ENCODE measurements at regions not wholly inside any gene's neighbourhood (a gene's known extent, or its start where the extent isn't known, plus 50 kb on each side); places are given as distances from the start of the nearest gene placed in this dataset.
"Not testable (repeated sequence)": the region's sequence is repeated elsewhere in the genome, so short reads cannot be mapped to it uniquely, and the experiment has no call there.

GRCh38 chr6:153568628-153569027 lies 437.5 kb upstream of the RGS17 start:
- no peak for DNase-seq (ENCODE audit: low read depth in 1 of 2, low spot score in 1 of 2)

GRCh38 chr6:153564803-153565202 lies 433.7 kb upstream of the RGS17 start:
- no peak for DNase-seq (ENCODE audit: low read depth in 1 of 2, low spot score in 1 of 2)

GRCh38 chr6:153563001-153563400 lies 431.9 kb upstream of the RGS17 start:
- DNase-seq (ENCODE audit: low read depth in 1 of 2, low spot score in 1 of 2) = no peak

- no peak for DNase-seq (ENCODE audit: low read depth in 1 of 2, low spot score in 1 of 2)
Observed at GRCh38 chr6:153553627-153554026, 422.5 kb upstream of the RGS17 start.

GRCh38 chr6:153539602-153540001 lies 408.5 kb upstream of the RGS17 start:
- DNase-seq (ENCODE audit: low read depth in 1 of 2, low spot score in 1 of 2) = no peak

- no peak for DNase-seq (ENCODE audit: low read depth in 1 of 2, low spot score in 1 of 2)
Observed at GRCh38 chr6:153538491-153538890, 407.4 kb upstream of the RGS17 start.

- no peak for DNase-seq (ENCODE audit: low read depth in 1 of 2, low spot score in 1 of 2)
Observed at GRCh38 chr6:153537422-153537821, 406.3 kb upstream of the RGS17 start.

- DNase-seq (ENCODE audit: low read depth in 1 of 2, low spot score in 1 of 2) = no peak
Observed at GRCh38 chr6:153526479-153526878, 395.4 kb upstream of the RGS17 start.

- DNase-seq (ENCODE audit: low read depth in 1 of 2, low spot score in 1 of 2) = no peak
Observed at GRCh38 chr6:153525998-153526397, 394.9 kb upstream of the RGS17 start.

GRCh38 chr6:153523390-153523789 lies 392.3 kb upstream of the RGS17 start:
- no peak for DNase-seq (ENCODE audit: low read depth in 1 of 2, low spot score in 1 of 2)

GRCh38 chr6:153511896-153512496 lies 380.9 kb upstream of the RGS17 start:
- no peak for DNase-seq (ENCODE audit: low read depth in 1 of 2, low spot score in 1 of 2)

GRCh38 chr6:153503810-153504209 lies 372.7 kb upstream of the RGS17 start:
- DNase-seq (ENCODE audit: low read depth in 1 of 2, low spot score in 1 of 2) = no peak

- no peak for DNase-seq (ENCODE audit: low read depth in 1 of 2, low spot score in 1 of 2)
Observed at GRCh38 chr6:153493501-153493900, 362.4 kb upstream of the RGS17 start.

GRCh38 chr6:153489479-153489878 lies 358.4 kb upstream of the RGS17 start:
- no peak for DNase-seq (ENCODE audit: low read depth in 1 of 2, low spot score in 1 of 2)

GRCh38 chr6:153488267-153488666 lies 357.2 kb upstream of the RGS17 start:
- DNase-seq (ENCODE audit: low read depth in 1 of 2, low spot score in 1 of 2) = no peak

GRCh38 chr6:153485072-153485471 lies 354.0 kb upstream of the RGS17 start:
- no peak for DNase-seq (ENCODE audit: low read depth in 1 of 2, low spot score in 1 of 2)

- DNase-seq (ENCODE audit: low read depth in 1 of 2, low spot score in 1 of 2) = no peak
Observed at GRCh38 chr6:153484056-153484455, 353.0 kb upstream of the RGS17 start.

- DNase-seq (ENCODE audit: low read depth in 1 of 2, low spot score in 1 of 2) = no peak
Observed at GRCh38 chr6:153476243-153476642, 345.2 kb upstream of the RGS17 start.

GRCh38 chr6:153465050-153465449 lies 334.0 kb upstream of the RGS17 start:
- DNase-seq (ENCODE audit: low read depth in 1 of 2, low spot score in 1 of 2) = no peak

GRCh38 chr6:153449279-153449678 lies 318.2 kb upstream of the RGS17 start:
- DNase-seq (ENCODE audit: low read depth in 1 of 2, low spot score in 1 of 2) = no peak

GRCh38 chr6:153442749-153443148 lies 311.7 kb upstream of the RGS17 start:
- DNase-seq (ENCODE audit: low read depth in 1 of 2, low spot score in 1 of 2) = not testable (repeated sequence)

- no peak for DNase-seq (ENCODE audit: low read depth in 1 of 2, low spot score in 1 of 2)
Observed at GRCh38 chr6:153442096-153442495, 311.0 kb upstream of the RGS17 start.

GRCh38 chr6:153437193-153437592 lies 306.1 kb upstream of the RGS17 start:
- DNase-seq (ENCODE audit: low read depth in 1 of 2, low spot score in 1 of 2) = no peak

- DNase-seq (ENCODE audit: low read depth in 1 of 2, low spot score in 1 of 2) = no peak
Observed at GRCh38 chr6:153436351-153436750, 305.3 kb upstream of the RGS17 start.
